Large intestine (tissue), 3 donors: ENCODE measurements at regions not wholly inside any gene's neighbourhood (a gene's known extent, or its start where the extent isn't known, plus 50 kb on each side); places are given as distances from the start of the nearest gene placed in this dataset.

Experiments used
- DNase-seq, 2 donors: peaks; one replicate each; pipeline versions ENCODE4 v3.0.0 to v3.0.0-alpha.2; 2013
- H3K27ac ChIP-seq: one replicate; pipeline ENCODE4 v1.5.1; 2013; ENCODE audit warnings: low read length
- H3K27me3 ChIP-seq: 2 replicates; pipeline ENCODE4 v1.6.1; 2013; ENCODE audit warnings: low read length; ENCODE audit not compliant: control insufficient read depth, insufficient read depth
- H3K36me3 ChIP-seq: 2 replicates; pipeline ENCODE4 v1.6.1; 2013; ENCODE audit warnings: low read length; ENCODE audit not compliant: control insufficient read depth, insufficient read depth
- H3K4me1 ChIP-seq: one replicate; pipeline ENCODE4 v1.6.1; 2013; ENCODE audit warnings: low read length; ENCODE audit not compliant: control insufficient read depth, insufficient read depth
- H3K4me3 ChIP-seq: one replicate; pipeline ENCODE4 v1.5.1; 2013; ENCODE audit warnings: low read length
- H3K9me3 ChIP-seq: one replicate; pipeline ENCODE4 v1.6.1; 2013; ENCODE audit warnings: mild to moderate bottlenecking, low read depth, low read length, moderate library complexity; ENCODE audit not compliant: control insufficient read depth
- WGBS: methylation state at CpG from one replicate; pipeline ENCODE4 v1.1.5; 2013; ENCODE audit warnings: low lambda C conversion rate; ENCODE audit not compliant: insufficient coverage; 5-methylcytosine and 5-hydroxymethylcytosine counted together

DNA sequence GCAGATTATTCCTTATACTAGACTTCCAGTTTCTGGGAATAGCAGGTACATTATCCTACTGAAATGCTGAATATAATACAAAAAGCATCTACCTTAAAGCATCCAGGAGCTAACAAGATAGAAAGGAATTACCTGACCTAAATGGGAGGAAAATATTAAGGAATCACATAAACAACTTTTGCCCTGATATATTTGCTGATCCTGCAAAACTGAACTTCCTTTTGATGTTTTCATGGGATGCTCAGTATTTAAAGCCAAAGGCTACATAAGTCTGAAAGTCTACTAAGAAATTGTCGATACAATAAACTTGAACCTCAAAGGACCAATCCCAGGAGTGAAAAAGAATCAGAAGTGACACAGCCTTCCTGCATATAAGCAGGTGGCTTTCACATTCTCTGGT lies 85.6 kb upstream of the C1orf21 start:
- H3K4me3 ChIP-seq, result no peak overlapping the region
- H3K4me1 ChIP-seq, result no peaks in the 10 kb centered on the region
- no peak overlapping the region for H3K27ac ChIP-seq
- no peaks in the 10 kb centered on the region for H3K36me3 ChIP-seq
- no peak for DNase-seq
- H3K9me3 ChIP-seq, result no peaks in the 10 kb centered on the region
- H3K27me3 ChIP-seq, result peaks cover 5% of the 10 kb centered on the region
- WGBS, result 80% methylated on average over 1 of the region's 1 CpG

DNA sequence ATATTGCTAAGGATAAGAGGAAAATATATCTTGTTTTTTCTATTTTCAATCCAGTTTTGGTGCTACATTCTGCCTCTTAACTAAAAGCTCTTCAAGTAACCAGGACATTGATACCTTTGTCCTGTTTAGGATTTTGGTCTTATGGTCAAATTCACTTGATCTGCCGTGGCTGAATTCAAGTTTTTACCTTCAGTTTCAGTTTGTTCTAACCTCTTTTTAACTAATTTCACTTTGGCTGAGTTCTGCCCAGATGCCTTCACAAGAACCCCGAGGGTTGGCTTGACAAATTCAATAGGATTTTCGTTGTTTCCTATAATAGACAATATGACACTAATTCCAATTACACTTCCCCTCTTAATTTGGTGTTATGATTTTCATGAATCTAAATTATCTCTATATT lies 84.5 kb upstream of the C1orf21 start:
- Histone ChIP-seq H3K27ac (no peak overlapping the region), H3K4me1 (no peaks in the 10 kb centered on the region), H3K9me3 (no peaks in the 10 kb centered on the region), H3K4me3 (no peak overlapping the region), H3K36me3 (no peaks in the 10 kb centered on the region), H3K27me3 (peaks cover 5% of the 10 kb centered on the region)
- WGBS, result 100% methylated on average over 1 of the region's 3 CpGs
- no peak for DNase-seq

DNA sequence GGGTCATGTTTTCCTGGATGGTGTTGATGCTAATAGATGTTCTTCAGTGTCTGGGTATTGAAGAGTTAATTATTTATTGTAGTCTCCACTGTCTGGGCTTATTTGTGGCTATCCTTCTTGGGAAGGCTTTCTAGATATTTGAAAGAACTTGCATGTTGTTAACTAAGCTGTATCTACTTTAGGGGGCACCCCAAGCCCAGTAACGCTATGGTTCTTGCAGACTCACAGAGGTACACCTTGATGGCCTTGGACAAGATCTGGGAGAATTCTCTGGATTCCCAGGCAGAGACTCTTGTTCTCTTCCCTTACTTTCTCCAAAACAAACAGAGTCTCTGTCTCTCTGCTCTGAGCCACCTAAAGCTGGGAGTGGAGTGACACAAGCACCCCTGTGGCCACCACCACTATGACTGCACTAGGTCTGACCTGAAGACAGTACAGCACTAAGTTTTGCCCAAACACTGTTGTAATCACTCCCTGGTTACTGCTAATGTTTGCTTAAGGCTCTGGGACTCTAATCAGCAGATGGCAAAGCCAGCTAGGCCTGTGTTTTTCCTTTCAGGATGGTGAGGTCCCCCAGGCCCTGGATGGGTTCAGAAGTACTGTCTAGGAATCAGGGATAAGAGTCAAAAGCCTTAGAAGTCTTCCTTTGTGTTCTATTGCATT lies 76.5 kb upstream of the C1orf21 start:
- WGBS, result no CpG with 5 or more reads among the region's 1 CpG
- no peaks in the 10 kb centered on the region for H3K9me3 ChIP-seq
- no peak overlapping the region for H3K4me3 ChIP-seq
- H3K4me1 ChIP-seq, result no peaks in the 10 kb centered on the region
- no peaks in the 10 kb centered on the region for H3K27me3 ChIP-seq
- no peak for DNase-seq
- H3K36me3 ChIP-seq, result no peaks in the 10 kb centered on the region
- H3K27ac ChIP-seq, result no peak overlapping the region

DNA sequence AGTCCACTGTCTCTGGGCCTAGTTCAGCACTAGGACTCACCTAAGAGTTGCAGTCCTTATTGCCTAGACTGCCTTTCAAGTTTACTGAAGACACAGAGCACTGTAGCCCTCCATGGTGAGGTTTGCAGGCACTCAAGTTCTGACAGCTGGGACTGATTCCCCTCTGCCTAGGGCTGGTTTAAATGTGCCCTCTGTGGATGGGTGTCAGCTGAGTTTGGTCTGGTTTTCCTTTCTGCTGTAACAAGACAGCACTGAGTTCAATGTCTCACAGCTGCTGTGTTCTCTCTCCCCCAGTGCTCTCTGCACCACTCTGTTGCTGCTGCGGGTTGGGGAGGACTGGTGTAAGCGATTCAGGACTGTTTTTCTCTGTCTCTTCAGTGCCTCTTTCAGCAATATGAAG lies 75.2 kb upstream of the C1orf21 start:
- no CpG with 5 or more reads among the region's 2 CpGs for WGBS
- H3K9me3 ChIP-seq, result no peaks in the 10 kb centered on the region

DNA sequence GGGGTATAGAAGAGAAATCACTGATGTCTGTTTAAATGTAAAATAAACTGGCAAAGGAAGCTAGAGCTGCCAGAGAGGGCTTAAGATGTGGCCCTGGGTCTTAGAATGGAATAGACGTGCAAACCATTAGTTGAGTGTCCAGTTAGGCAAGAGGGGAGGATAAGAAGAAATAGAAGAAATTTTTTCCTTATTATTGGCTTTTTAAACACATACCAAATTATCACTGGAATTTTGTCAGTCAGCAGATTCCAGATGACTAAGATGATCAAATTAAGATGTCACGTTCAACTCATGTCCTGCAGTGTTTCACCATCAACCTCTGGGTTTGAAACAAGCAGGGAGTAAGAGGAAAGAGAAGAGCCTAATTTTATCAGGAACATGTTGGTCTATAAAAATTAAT lies 71.6 kb upstream of the C1orf21 start:
- 86% methylated on average over 1 of the region's 2 CpGs for WGBS
- H3K4me1 ChIP-seq, result no peaks in the 10 kb centered on the region
- no peak overlapping the region for H3K27ac ChIP-seq
- H3K9me3 ChIP-seq, result no peaks in the 10 kb centered on the region
- peaks cover 2% of the 10 kb centered on the region for H3K27me3 ChIP-seq
- DNase-seq, result no peak
- no peak overlapping the region for H3K4me3 ChIP-seq
- no peaks in the 10 kb centered on the region for H3K36me3 ChIP-seq

More for the DNA sequence above, 75.2 kb upstream of the C1orf21 start:
- no peak overlapping the region for H3K4me3 ChIP-seq
- no peak for DNase-seq
- no peaks in the 10 kb centered on the region for H3K4me1 ChIP-seq
- H3K27ac ChIP-seq, result no peak overlapping the region
- no peaks in the 10 kb centered on the region for H3K36me3 ChIP-seq
- H3K27me3 ChIP-seq, result no peaks in the 10 kb centered on the region

DNA sequence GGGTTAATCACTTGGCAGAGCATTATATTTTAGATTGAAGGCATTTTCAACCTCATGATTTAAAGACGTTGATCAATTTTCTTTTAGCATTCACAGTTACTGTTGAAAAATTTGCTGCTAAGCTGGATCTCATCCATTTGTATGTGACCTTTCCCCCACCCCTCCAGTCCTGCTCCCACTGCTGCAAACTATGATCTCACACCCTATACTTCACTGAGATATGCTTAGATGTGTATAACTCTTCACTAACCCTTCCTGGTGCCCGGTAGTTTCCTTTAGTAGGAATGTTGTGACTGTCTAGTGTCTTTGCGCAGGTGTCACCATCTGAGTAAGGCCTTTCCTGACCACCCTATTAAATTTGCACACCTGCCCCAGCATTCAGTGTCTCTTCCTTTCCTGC lies 67.0 kb upstream of the C1orf21 start:
- H3K36me3 ChIP-seq, result no peaks in the 10 kb centered on the region
- WGBS, result no CpG with 5 or more reads among the region's 3 CpGs
- DNase-seq, result no peak
- no peaks in the 10 kb centered on the region for H3K4me1 ChIP-seq
- no peak overlapping the region for H3K27ac ChIP-seq
- no peaks in the 10 kb centered on the region for H3K9me3 ChIP-seq
- H3K4me3 ChIP-seq, result no peak overlapping the region
- H3K27me3 ChIP-seq, result peaks cover 5% of the 10 kb centered on the region

DNA sequence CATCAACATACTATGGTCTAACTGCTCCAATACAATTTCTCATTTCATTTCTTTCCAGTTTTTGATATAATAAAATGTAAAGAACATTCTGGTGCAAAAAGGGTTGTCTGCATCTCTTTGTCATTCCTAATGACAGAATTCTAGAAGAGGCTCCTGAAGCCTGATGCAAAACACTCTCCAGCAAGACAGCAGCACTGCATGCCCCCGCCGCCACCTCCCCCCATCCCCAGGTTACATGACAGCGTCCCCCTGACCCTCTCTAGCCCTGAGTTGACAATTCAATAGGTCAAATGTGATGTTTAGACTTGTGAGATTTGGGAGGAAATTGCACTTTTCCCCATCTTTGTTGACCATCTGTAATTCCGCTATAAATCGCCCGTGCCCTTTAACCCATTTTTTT lies 64.6 kb upstream of the C1orf21 start:
- H3K4me3 ChIP-seq, result no peak overlapping the region
- H3K27ac ChIP-seq, result no peak overlapping the region
- no peaks in the 10 kb centered on the region for H3K4me1 ChIP-seq
- peaks cover 5% of the 10 kb centered on the region for H3K27me3 ChIP-seq
- DNase-seq, result no peak
- no peaks in the 10 kb centered on the region for H3K36me3 ChIP-seq
- WGBS, result 50% methylated on average over 3 of the region's 6 CpGs
- no peaks in the 10 kb centered on the region for H3K9me3 ChIP-seq

DNA sequence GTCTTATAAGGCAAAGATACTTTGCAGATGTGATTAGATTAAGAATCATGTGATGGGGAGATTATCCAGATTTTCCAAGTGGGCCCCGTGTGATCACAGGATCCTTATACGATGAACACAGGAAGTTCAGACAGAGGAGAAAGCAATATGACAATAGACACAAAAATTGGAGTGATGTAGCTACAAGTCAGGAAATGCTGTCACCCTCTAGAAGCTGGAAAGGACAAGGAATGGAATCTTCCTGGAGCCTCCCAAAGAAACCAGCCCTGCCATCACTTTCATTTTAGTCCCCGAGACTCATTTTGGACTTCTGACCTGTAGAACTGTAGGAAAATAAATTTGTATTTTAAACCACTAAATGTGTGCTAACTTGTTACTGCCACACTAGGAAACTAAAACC lies 61.9 kb upstream of the C1orf21 start:
- WGBS, result no CpG with 5 or more reads among the region's 3 CpGs
- H3K4me1 ChIP-seq, result no peaks in the 10 kb centered on the region
- no peaks in the 10 kb centered on the region for H3K9me3 ChIP-seq
- no peak for DNase-seq
- H3K27me3 ChIP-seq, result peaks cover 4% of the 10 kb centered on the region
- H3K27ac ChIP-seq, result no peak overlapping the region
- no peak overlapping the region for H3K4me3 ChIP-seq
- H3K36me3 ChIP-seq, result no peaks in the 10 kb centered on the region

DNA sequence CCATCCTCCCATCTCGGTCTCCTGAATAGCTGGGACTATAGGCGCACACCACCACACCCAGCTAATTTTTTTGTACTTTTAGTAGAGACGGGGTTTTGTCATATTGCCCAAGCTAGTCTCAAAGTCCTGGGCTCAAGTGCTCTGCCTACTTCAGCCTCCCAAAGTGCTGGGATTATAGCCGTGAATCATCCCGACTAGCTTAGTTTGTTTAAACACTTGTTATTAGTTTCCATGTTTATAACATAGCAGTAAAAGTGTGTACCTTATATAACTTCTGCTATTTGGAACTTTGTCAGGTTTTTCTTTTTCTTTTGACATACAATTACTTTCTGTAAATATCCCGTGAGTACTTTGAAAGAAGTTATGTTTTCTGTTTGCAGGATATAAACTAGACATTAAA lies 60.6 kb upstream of the C1orf21 start:
- WGBS, result no CpG with 5 or more reads among the region's 6 CpGs
- Histone ChIP-seq H3K27me3 (peaks cover 3% of the 10 kb centered on the region), H3K4me1 (no peaks in the 10 kb centered on the region), H3K36me3 (no peaks in the 10 kb centered on the region), H3K27ac (no peak overlapping the region), H3K9me3 (no peaks in the 10 kb centered on the region), H3K4me3 (no peak overlapping the region)
- DNase-seq, result no peak

DNA sequence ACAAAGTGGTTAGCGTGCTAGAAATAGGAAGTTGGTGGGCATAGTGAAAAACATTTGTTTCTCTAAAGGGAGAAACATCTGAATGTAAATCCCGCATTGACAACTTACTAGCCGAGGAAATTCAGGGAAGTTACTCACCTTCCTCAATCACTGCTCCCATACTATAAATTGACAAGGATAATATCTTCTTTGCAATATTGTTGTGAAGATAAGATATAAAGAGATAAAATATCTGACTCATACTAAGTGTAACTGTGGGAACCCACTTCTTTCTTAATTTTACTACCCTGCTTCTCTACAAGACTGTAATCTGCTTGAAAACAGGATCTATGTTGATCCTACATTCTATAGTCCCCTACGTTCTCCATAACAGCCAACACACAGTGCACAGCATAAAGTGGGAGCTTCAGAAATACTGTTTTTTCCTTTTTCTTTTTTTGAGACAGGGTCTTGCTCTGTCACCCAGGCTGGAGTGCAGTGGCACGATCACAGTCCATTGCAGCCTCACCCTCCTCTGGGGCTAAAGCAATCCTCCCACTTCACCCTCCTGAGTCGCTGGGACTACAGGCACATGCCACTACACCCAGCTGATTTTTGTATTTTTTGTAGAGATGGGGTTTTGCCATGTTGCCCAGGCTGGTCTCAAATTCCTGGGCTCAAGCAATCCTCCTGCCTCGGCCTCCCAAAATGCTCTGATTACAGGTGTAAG lies 57.4 kb upstream of the C1orf21 start:
- WGBS, result 100% methylated on average over 1 of the region's 7 CpGs
- DNase-seq, result no peak
- Histone ChIP-seq H3K27me3 (no peaks in the 10 kb centered on the region), H3K4me3 (no peak overlapping the region), H3K36me3 (no peaks in the 10 kb centered on the region), H3K27ac (no peak overlapping the region), H3K9me3 (no peaks in the 10 kb centered on the region), H3K4me1 (no peaks in the 10 kb centered on the region)
